Activated CD4-positive, alpha-beta T cell treated with anti-CD3 and anti-CD28 coated beads, Interleukin-2, amount 50 U/mL, for 16 hours (primary cell): ENCODE measurements at regions not wholly inside any gene's neighbourhood (a gene's known extent, or its start where the extent isn't known, plus 50 kb on each side); places are given as distances from the start of the nearest gene placed in this dataset.
"Not testable (repeated sequence)": the region's sequence is repeated elsewhere in the genome, so short reads cannot be mapped to it uniquely, and the experiment has no call there.

Experiments used
- DNase-seq: peaks from one replicate; pipeline ENCODE4 v3.0.0-alpha.2; 2020

GRCh38 chr4:138658518-138658917 lies 357.1 kb upstream of the NOCT start:
- DNase-seq = no peak

GRCh38 chr4:138656990-138657389 lies 358.6 kb upstream of the NOCT start:
- DNase-seq = no peak

GRCh38 chr4:138655985-138656384 lies 359.6 kb upstream of the NOCT start:
- no peak for DNase-seq

GRCh38 chr4:138655286-138655685 lies 360.3 kb upstream of the NOCT start:
- DNase-seq = no peak

- DNase-seq = no peak
Observed at GRCh38 chr4:138650929-138651448, 364.6 kb upstream of the NOCT start.

- DNase-seq = no peak
Observed at GRCh38 chr4:138650495-138650894, 365.1 kb upstream of the NOCT start.

- no peak for DNase-seq
Observed at GRCh38 chr4:138647433-138647832, 368.1 kb upstream of the NOCT start.

- no peak for DNase-seq
Observed at GRCh38 chr4:138646383-138646782, 369.2 kb upstream of the NOCT start.

GRCh38 chr4:138645289-138645688 lies 370.3 kb upstream of the NOCT start:
- no peak for DNase-seq

- no peak for DNase-seq
Observed at GRCh38 chr4:138644322-138644721, 371.3 kb upstream of the NOCT start.

- no peak for DNase-seq
Observed at GRCh38 chr4:138643827-138644226, 371.8 kb upstream of the NOCT start.

GRCh38 chr4:138639018-138639741 lies 376.4 kb upstream of the NOCT start:
- no peak for DNase-seq

- DNase-seq = no peak
Observed at GRCh38 chr4:138636781-138637180, 378.8 kb upstream of the NOCT start.

- DNase-seq = no peak
Observed at GRCh38 chr4:138634915-138635314, 380.7 kb upstream of the NOCT start.

- DNase-seq = no peak
Observed at GRCh38 chr4:138633580-138633904, 382.0 kb upstream of the NOCT start.

- no peak for DNase-seq
Observed at GRCh38 chr4:138632856-138633579, 382.6 kb upstream of the NOCT start.

- no peak for DNase-seq
Observed at GRCh38 chr4:138630666-138631065, 384.9 kb upstream of the NOCT start.

- DNase-seq = no peak
Observed at GRCh38 chr4:138629669-138630068, 385.9 kb upstream of the NOCT start.

- no peak for DNase-seq
Observed at GRCh38 chr4:138627096-138627495, 384.9 kb upstream of the SLC7A11 start.

GRCh38 chr4:138622362-138622761 lies 380.2 kb upstream of the SLC7A11 start:
- not testable (repeated sequence) for DNase-seq

GRCh38 chr4:138616775-138617174 lies 374.6 kb upstream of the SLC7A11 start:
- DNase-seq = no peak

GRCh38 chr4:138614398-138615142 lies 372.4 kb upstream of the SLC7A11 start:
- no peak for DNase-seq

- no peak for DNase-seq
Observed at GRCh38 chr4:138612428-138612827, 370.3 kb upstream of the SLC7A11 start.

GRCh38 chr4:138611721-138612120 lies 369.6 kb upstream of the SLC7A11 start:
- DNase-seq = no peak
